Spleen (tissue), 7 donors: ENCODE measurements at regions not wholly inside any gene's neighbourhood (a gene's known extent, or its start where the extent isn't known, plus 50 kb on each side); places are given as distances from the start of the nearest gene placed in this dataset.

Source experiments
- POLR2A ChIP-seq, 3 donors: fragments of 450-650 bp; IDR thresholded peaks; one replicate each; pipeline ENCODE4 v1.5.1; 2017; ENCODE audit warnings: antibody characterized with exemption in 3 of 3, mild to moderate bottlenecking in 1 of 3
- POLR2AphosphoS5 ChIP-seq, 3 donors: sonication (generic); formaldehyde crosslinking; IDR thresholded peaks; one replicate each; pipeline ENCODE4 v1.5.1; 2017; ENCODE audit warnings: antibody characterized with exemption in 3 of 3
- TF ChIP-seq, protein P1 (sequence below), 11 experiments: fragments of 200-600 bp in 7 of 11; fragments of 450-650 bp in 4 of 11; sonication (generic) in 4 of 11; IDR thresholded peaks in 8 of 11; conservative IDR thresholded peaks in 3 of 11; 1 replicate in 7 of 11; 2 replicates in 4 of 11; pipeline versions ENCODE4 v1.4.0 to v1.8.0; 2016 to 2021; ENCODE audit warnings: antibody characterized with exemption in 11 of 11, inconsistent platforms in 4 of 11, mild to moderate bottlenecking in 1 of 11
- donor health status: DM: no; HTN: no; CAD: no; lungs with moderate emphysema.
- donor health status: DM: no; HTN: no; CAD: no.
- donor health status: DM: no; HTN: no; CAD: no.

- TF ChIP-seq, protein P1, sequence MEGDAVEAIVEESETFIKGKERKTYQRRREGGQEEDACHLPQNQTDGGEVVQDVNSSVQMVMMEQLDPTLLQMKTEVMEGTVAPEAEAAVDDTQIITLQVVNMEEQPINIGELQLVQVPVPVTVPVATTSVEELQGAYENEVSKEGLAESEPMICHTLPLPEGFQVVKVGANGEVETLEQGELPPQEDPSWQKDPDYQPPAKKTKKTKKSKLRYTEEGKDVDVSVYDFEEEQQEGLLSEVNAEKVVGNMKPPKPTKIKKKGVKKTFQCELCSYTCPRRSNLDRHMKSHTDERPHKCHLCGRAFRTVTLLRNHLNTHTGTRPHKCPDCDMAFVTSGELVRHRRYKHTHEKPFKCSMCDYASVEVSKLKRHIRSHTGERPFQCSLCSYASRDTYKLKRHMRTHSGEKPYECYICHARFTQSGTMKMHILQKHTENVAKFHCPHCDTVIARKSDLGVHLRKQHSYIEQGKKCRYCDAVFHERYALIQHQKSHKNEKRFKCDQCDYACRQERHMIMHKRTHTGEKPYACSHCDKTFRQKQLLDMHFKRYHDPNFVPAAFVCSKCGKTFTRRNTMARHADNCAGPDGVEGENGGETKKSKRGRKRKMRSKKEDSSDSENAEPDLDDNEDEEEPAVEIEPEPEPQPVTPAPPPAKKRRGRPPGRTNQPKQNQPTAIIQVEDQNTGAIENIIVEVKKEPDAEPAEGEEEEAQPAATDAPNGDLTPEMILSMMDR (IDR thresholded peaks at IDR 0.05 in 8 of 11, conservative IDR thresholded peaks at IDR 0.05 in 3 of 11) = peak in 10 of 11 experiments; percentile 15 to 75 (median 59)
- TF ChIP-seq POLR2A (IDR thresholded peaks at IDR 0.05) = no peak
- no peak for TF ChIP-seq POLR2AphosphoS5 (IDR thresholded peaks at IDR 0.05)
These were observed 205.6 kb upstream of the DPH6 start for GRCh38 chr15:35751413-35752133.
